ENCODE measurements at regions not wholly inside any gene's neighbourhood (a gene's known extent, or its start where the extent isn't known, plus 50 kb on each side); places are given as distances from the start of the nearest gene placed in this dataset.

GRCh38 chr14:104264495-104265265 is 126.3 kb downstream of the KIF26A start:
- no peaks in the 10 kb centered on the region for H3K9me2 ChIP-seq (ENCODE audit: insufficient read depth)
- no peak overlapping the region for H2AFZ ChIP-seq (ENCODE audit: low read depth, low read length, poor library complexity, severe bottlenecking)
- no peak for ATAC-seq
- no peaks in the 10 kb centered on the region for H3K27me3 ChIP-seq (ENCODE audit: insufficient read depth, low read length)
- TF ChIP-seq POLR2AphosphoS5 (IDR thresholded peaks at IDR 0.05; ENCODE audit: low read depth, low read length), result no peak
- no peak for TF ChIP-seq ELF1 (IDR thresholded peaks at IDR 0.05; ENCODE audit: borderline replicate concordance, low read depth)
- TF ChIP-seq JUND (IDR thresholded peaks at IDR 0.05), result no peak
- TF ChIP-seq RAD21 (IDR thresholded peaks at IDR 0.05; ENCODE audit: low read depth), result no peak
- no peak for TF ChIP-seq SP1 (IDR thresholded peaks at IDR 0.05; ENCODE audit: low read depth)
- no peak for TF ChIP-seq ZBTB33 (IDR thresholded peaks at IDR 0.05; ENCODE audit: extremely low read depth, insufficient replicate concordance, low read length)
- TF ChIP-seq ATF3 (IDR thresholded peaks at IDR 0.05), result no peak
- TF ChIP-seq REST (IDR thresholded peaks at IDR 0.05; ENCODE audit: low read depth), result no peak
- no peak for TF ChIP-seq MAX (IDR thresholded peaks at IDR 0.05)
- TF ChIP-seq EZH2 (IDR thresholded peaks at IDR 0.05), result no peak
- TF ChIP-seq EZH2phosphoT487 (IDR thresholded peaks at IDR 0.05; ENCODE audit: borderline replicate concordance), result no peak
- TF ChIP-seq TCF7L2 (IDR thresholded peaks at IDR 0.05; ENCODE audit: borderline replicate concordance, extremely low read depth, insufficient read depth, insufficient read length), result no peak
- TF ChIP-seq ZFX (IDR thresholded peaks at IDR 0.05), result no peak
- TF ChIP-seq CEBPB (IDR thresholded peaks at IDR 0.05; ENCODE audit: low read depth), result no peak
- no peak for TF ChIP-seq FOSL1 (IDR thresholded peaks at IDR 0.05; ENCODE audit: low read depth)
- no peak for TF ChIP-seq POLR2A (IDR thresholded peaks at IDR 0.05; ENCODE audit: borderline replicate concordance, extremely low read depth, insufficient read depth, insufficient read length)
- TF ChIP-seq YY1 (IDR thresholded peaks at IDR 0.05; ENCODE audit: extremely low read depth, insufficient replicate concordance, low read depth, low read length), result no peak
- TF ChIP-seq EGR1 (IDR thresholded peaks at IDR 0.05; ENCODE audit: low read depth), result no peak
- no peak for TF ChIP-seq ZNF274 (IDR thresholded peaks at IDR 0.05; ENCODE audit: low read depth, low read length)
- no peak for TF ChIP-seq CBX3 (IDR thresholded peaks at IDR 0.05; ENCODE audit: low read depth)
- no peak overlapping the region for H3K27ac ChIP-seq (ENCODE audit: low read depth, low read length)
- no peak overlapping the region for H3K9ac ChIP-seq (ENCODE audit: low read length)
- CTCF ChIA-PET, result no interaction called here
- H3K9me3 ChIP-seq (ENCODE audit: control insufficient read depth in 1 of 2, insufficient read depth in 1 of 2, low read depth in 1 of 2, low read length in 2 of 2), result peaks cover 0 to 8% of the 10 kb centered on the region in 2 experiments; a peak in 1 of 4 replicates
- no peak overlapping the region for H3K4me2 ChIP-seq (ENCODE audit: low read length)
- intact Hi-C loops (cut with micrococcal nuclease), result no loop called here
- BruUV-seq (replicated peaks), result no TSS peak
- RAD21 ChIA-PET (ENCODE audit: low non-redundant PET in 1 of 2, low total read pairs in 2 of 2, uncharacterized antibody in 2 of 2, unreplicated experiment in 2 of 2), result no interaction called here
- DNase-seq (ENCODE audit: low read depth, low spot score), result no peak
- no peaks in the 10 kb centered on the region for H3K36me3 ChIP-seq (ENCODE audit: control insufficient read depth in 1 of 2, insufficient read depth in 2 of 2, low read length in 2 of 2)
- no peaks in the 10 kb centered on the region for H4K20me1 ChIP-seq (ENCODE audit: insufficient read depth)
- no peaks in the 10 kb centered on the region for H3K79me2 ChIP-seq (ENCODE audit: insufficient read depth, low read length)
- H3K4me3 ChIP-seq (replicated peaks in 1 of 2; ENCODE audit: low read depth in 1 of 2, low read length in 2 of 2), result no peak overlapping the region
- H3K4me1 ChIP-seq (ENCODE audit: control insufficient read depth in 1 of 2, insufficient read depth in 2 of 2, low read length in 2 of 2), result no peaks in the 10 kb centered on the region
- POLR2A ChIA-PET, result no interaction called here
